Eye (tissue), 1 donor: ENCODE measurements at regions not wholly inside any gene's neighbourhood (a gene's known extent, or its start where the extent isn't known, plus 50 kb on each side); places are given as distances from the start of the nearest gene placed in this dataset.
"Not testable (repeated sequence)": the region's sequence is repeated elsewhere in the genome, so short reads cannot be mapped to it uniquely, and the experiment has no call there.

Experiments used
- DNase-seq: peaks from one replicate; pipeline ENCODE4 v3.0.0-alpha.2; 2015

GRCh38 chr22:42217752-42218280 is 52.6 kb downstream of the TCF20 start:
- no peak for DNase-seq

GRCh38 chr22:42217019-42217751 is 53.3 kb downstream of the TCF20 start:
- no peak for DNase-seq

- peak; percentile 30 for DNase-seq
These were observed 55.6 kb downstream of the TCF20 start for GRCh38 chr22:42214633-42215415.

- DNase-seq = no peak
These were observed 62.1 kb downstream of the TCF20 start for GRCh38 chr22:42208362-42208761.

GRCh38 chr22:42207918-42208317 is 62.5 kb downstream of the TCF20 start:
- no peak for DNase-seq

- no peak for DNase-seq
These were observed 66.8 kb downstream of the TCF20 start for GRCh38 chr22:42203609-42204008.

GRCh38 chr22:42202669-42203068 is 67.8 kb downstream of the TCF20 start:
- DNase-seq = no peak

- no peak for DNase-seq
These were observed 68.4 kb downstream of the TCF20 start for GRCh38 chr22:42202048-42202447.

GRCh38 chr22:42199025-42199424 is 68.4 kb upstream of the CYP2D6 start:
- no peak for DNase-seq

- no peak for DNase-seq
These were observed 67.6 kb upstream of the CYP2D6 start for GRCh38 chr22:42198226-42198625.

GRCh38 chr22:42196454-42196853 is 65.8 kb upstream of the CYP2D6 start:
- no peak for DNase-seq

GRCh38 chr22:42194953-42195352 is 64.3 kb upstream of the CYP2D6 start:
- DNase-seq = no peak

- no peak for DNase-seq
These were observed 63.7 kb upstream of the CYP2D6 start for GRCh38 chr22:42194104-42194851.

GRCh38 chr22:42192547-42192946 is 61.9 kb upstream of the CYP2D6 start:
- no peak for DNase-seq

- no peak for DNase-seq
These were observed 59.7 kb upstream of the CYP2D6 start for GRCh38 chr22:42190274-42190673.

GRCh38 chr22:42189761-42190160 is 59.2 kb upstream of the CYP2D6 start:
- DNase-seq = no peak

- no peak for DNase-seq
These were observed 58.3 kb upstream of the CYP2D6 start for GRCh38 chr22:42188808-42189447.

- DNase-seq = no peak
These were observed 57.0 kb upstream of the CYP2D6 start for GRCh38 chr22:42187646-42188045.

- no peak for DNase-seq
These were observed 55.4 kb upstream of the CYP2D6 start for GRCh38 chr22:42185915-42186439.

GRCh38 chr22:42184852-42185251 is 54.2 kb upstream of the CYP2D6 start:
- no peak for DNase-seq

- DNase-seq = not testable (repeated sequence)
These were observed 53.0 kb upstream of the CYP2D6 start for GRCh38 chr22:42183461-42184059.

GRCh38 chr22:42180349-42180842 is 49.8 kb upstream of the CYP2D6 start:
- no peak for DNase-seq
